ENCODE measurements at regions not wholly inside any gene's neighbourhood (a gene's known extent, or its start where the extent isn't known, plus 50 kb on each side); places are given as distances from the start of the nearest gene placed in this dataset.

GRCh38 chr10:121243609-121244241, 354.5 kb downstream of the FGFR2 start:
- SMC1A ChIA-PET (ENCODE audit: uncharacterized antibody, unreplicated experiment) = no interaction called here
- 0% methylated on average over 2 of the region's 2 CpGs for WGBS (ENCODE audit: insufficient coverage, insufficient replicate concordance, low lambda C conversion rate, missing lambda C conversion rate)
- TF ChIP-seq NFYA (IDR thresholded peaks at IDR 0.05; ENCODE audit: borderline replicate concordance, low read depth, low read length) = no peak
- TF ChIP-seq E2F8 (IDR thresholded peaks at IDR 0.05; ENCODE audit: low read depth, partially characterized antibody) = no peak
- TF ChIP-seq, protein P1, sequence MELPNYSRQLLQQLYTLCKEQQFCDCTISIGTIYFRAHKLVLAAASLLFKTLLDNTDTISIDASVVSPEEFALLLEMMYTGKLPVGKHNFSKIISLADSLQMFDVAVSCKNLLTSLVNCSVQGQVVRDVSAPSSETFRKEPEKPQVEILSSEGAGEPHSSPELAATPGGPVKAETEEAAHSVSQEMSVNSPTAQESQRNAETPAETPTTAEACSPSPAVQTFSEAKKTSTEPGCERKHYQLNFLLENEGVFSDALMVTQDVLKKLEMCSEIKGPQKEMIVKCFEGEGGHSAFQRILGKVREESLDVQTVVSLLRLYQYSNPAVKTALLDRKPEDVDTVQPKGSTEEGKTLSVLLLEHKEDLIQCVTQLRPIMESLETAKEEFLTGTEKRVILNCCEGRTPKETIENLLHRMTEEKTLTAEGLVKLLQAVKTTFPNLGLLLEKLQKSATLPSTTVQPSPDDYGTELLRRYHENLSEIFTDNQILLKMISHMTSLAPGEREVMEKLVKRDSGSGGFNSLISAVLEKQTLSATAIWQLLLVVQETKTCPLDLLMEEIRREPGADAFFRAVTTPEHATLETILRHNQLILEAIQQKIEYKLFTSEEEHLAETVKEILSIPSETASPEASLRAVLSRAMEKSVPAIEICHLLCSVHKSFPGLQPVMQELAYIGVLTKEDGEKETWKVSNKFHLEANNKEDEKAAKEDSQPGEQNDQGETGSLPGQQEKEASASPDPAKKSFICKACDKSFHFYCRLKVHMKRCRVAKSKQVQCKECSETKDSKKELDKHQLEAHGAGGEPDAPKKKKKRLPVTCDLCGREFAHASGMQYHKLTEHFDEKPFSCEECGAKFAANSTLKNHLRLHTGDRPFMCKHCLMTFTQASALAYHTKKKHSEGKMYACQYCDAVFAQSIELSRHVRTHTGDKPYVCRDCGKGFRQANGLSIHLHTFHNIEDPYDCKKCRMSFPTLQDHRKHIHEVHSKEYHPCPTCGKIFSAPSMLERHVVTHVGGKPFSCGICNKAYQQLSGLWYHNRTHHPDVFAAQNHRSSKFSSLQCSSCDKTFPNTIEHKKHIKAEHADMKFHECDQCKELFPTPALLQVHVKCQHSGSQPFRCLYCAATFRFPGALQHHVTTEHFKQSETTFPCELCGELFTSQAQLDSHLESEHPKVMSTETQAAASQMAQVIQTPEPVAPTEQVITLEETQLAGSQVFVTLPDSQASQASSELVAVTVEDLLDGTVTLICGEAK (IDR thresholded peaks at IDR 0.05; ENCODE audit: borderline replicate concordance) = peak; percentile 40; the same call in 1 of the 2 replicates
- POLR2A ChIA-PET = no interaction called here
- no peak for ATAC-seq
- no TSS peak for BruUV-seq (replicated peaks)
- H3K27ac ChIP-seq (ENCODE audit: control insufficient read depth, insufficient read depth) = no peak overlapping the region
- no peak overlapping the region for H3K4me2 ChIP-seq (ENCODE audit: control insufficient read depth, insufficient read depth)
- CTCF ChIA-PET = no interaction called here
- RAD21 ChIA-PET (ENCODE audit: unreplicated experiment) = no interaction called here
- no peak for DNase-seq (ENCODE audit: low read depth, low spot score)
- H2AFZ ChIP-seq (ENCODE audit: control insufficient read depth, low read depth, low read length) = no peak overlapping the region
- no peak overlapping the region for H3K9ac ChIP-seq (ENCODE audit: control insufficient read depth, insufficient read depth, low read length)
- no peak for FAIRE-seq
- H3K27me3 ChIP-seq (replicated peaks in 1 of 2; ENCODE audit: control insufficient read depth in 2 of 2, insufficient read depth in 2 of 2, low read length in 1 of 2) = no peaks in the 10 kb centered on the region
- intact Hi-C loops (cut with micrococcal nuclease; ENCODE audit: unreplicated experiment) = no loop called here
- in situ Hi-C loops (cut with MboI) = no loop called here
- H3K36me3 ChIP-seq (ENCODE audit: control insufficient read depth in 2 of 2, insufficient read depth in 2 of 2, low read length in 1 of 2) = no peaks in the 10 kb centered on the region
- no peaks in the 10 kb centered on the region for H3K4me1 ChIP-seq (ENCODE audit: control insufficient read depth, insufficient read depth, low read length)
- no peak overlapping the region for H3K4me3 ChIP-seq
- H3K79me2 ChIP-seq (ENCODE audit: control insufficient read depth, insufficient read depth, low read length) = no peaks in the 10 kb centered on the region
- H3K9me3 ChIP-seq (replicated peaks; ENCODE audit: control insufficient read depth, insufficient read depth, low read length) = no peaks in the 10 kb centered on the region
- no peaks in the 10 kb centered on the region for H4K20me1 ChIP-seq (ENCODE audit: control insufficient read depth, insufficient read depth)

All from GM12878 (cell line).